GM18868 (cell line): ENCODE measurements at regions not wholly inside any gene's neighbourhood (a gene's known extent, or its start where the extent isn't known, plus 50 kb on each side); places are given as distances from the start of the nearest gene placed in this dataset.

Experiments used
- ATAC-seq: cut with Tn5 transposase; IDR thresholded peaks from one replicate; pipeline ENCODE4 v1.9.1; 2021; ENCODE audit warnings: mild to moderate bottlenecking, moderate library complexity; ENCODE audit not compliant: unreplicated experiment

- no peak for ATAC-seq
Measured at GRCh38 chr10:62545160-62546066, 171.2 kb downstream of the ZNF365 start.

GRCh38 chr10:62548686-62549085, 174.5 kb downstream of the ZNF365 start:
- ATAC-seq: no peak

- no peak for ATAC-seq
Measured at GRCh38 chr10:62550173-62550572, 176.0 kb downstream of the ZNF365 start.

GRCh38 chr10:62554632-62555199, 180.5 kb downstream of the ZNF365 start:
- ATAC-seq: peak; percentile 94

GRCh38 chr10:62559481-62560200, 185.5 kb downstream of the ZNF365 start:
- no peak for ATAC-seq

GRCh38 chr10:62560201-62560819, 186.1 kb downstream of the ZNF365 start:
- no peak for ATAC-seq

- ATAC-seq: no peak
Measured at GRCh38 chr10:62561151-62561550, 187.0 kb downstream of the ZNF365 start.

- ATAC-seq: no peak
Measured at GRCh38 chr10:62562101-62562500, 187.9 kb downstream of the ZNF365 start.

- no peak for ATAC-seq
Measured at GRCh38 chr10:62562795-62563194, 188.6 kb downstream of the ZNF365 start.

- ATAC-seq: no peak
Measured at GRCh38 chr10:62573929-62574328, 199.8 kb downstream of the ZNF365 start.

- ATAC-seq: no peak
Measured at GRCh38 chr10:62577076-62577475, 202.9 kb downstream of the ZNF365 start.

GRCh38 chr10:62577666-62578291, 203.6 kb downstream of the ZNF365 start:
- ATAC-seq: no peak

- ATAC-seq: no peak
Measured at GRCh38 chr10:62578301-62578700, 204.1 kb downstream of the ZNF365 start.

GRCh38 chr10:62578916-62579315, 204.7 kb downstream of the ZNF365 start:
- no peak for ATAC-seq

GRCh38 chr10:62580396-62580795, 206.2 kb downstream of the ZNF365 start:
- no peak for ATAC-seq

- no peak for ATAC-seq
Measured at GRCh38 chr10:62581351-62581750, 207.2 kb downstream of the ZNF365 start.

GRCh38 chr10:62582101-62582705, 208.0 kb downstream of the ZNF365 start:
- ATAC-seq: no peak

GRCh38 chr10:62582804-62583208, 208.6 kb downstream of the ZNF365 start:
- ATAC-seq: no peak

GRCh38 chr10:62583876-62584615, 209.9 kb downstream of the ZNF365 start:
- peak; percentile 88 for ATAC-seq

GRCh38 chr10:62584731-62585130, 210.6 kb downstream of the ZNF365 start:
- ATAC-seq: no peak
